ENCODE measurements at regions not wholly inside any gene's neighbourhood (a gene's known extent, or its start where the extent isn't known, plus 50 kb on each side); places are given as distances from the start of the nearest gene placed in this dataset.
"Not testable (repeated sequence)": the region's sequence is repeated elsewhere in the genome, so short reads cannot be mapped to it uniquely, and the experiment has no call there.

DNA sequence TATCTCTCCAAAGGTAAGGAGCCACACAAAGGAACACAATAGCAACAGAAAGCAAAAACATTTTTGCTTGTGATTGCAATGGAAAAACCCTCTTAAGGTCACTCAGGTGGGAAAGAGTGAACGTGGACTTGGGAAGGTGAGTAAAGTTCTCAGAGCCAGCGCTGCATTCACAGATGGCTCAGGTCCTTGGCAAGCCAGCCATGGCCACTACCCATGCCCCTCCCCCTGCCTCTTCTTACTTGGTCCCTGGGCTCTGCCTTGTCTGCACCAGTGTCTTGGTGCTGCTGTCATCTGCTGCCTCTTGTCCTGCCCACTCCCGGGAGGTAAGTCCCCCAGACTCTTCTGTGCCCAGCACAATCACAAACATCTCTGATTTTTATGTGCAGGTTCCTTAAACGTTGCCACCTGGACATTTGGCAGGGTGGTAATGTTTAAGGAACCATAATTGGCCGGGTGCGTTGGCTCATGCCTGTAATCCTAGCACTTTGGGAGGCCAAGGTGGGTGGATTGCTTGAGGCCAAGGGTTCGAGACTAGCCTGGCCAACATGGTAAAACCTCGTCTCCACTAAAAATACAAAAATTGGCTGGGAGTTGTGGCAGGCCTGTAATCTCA, 74.6 kb downstream of the FEM1C start:
- no peak for DNase-seq

DNA sequence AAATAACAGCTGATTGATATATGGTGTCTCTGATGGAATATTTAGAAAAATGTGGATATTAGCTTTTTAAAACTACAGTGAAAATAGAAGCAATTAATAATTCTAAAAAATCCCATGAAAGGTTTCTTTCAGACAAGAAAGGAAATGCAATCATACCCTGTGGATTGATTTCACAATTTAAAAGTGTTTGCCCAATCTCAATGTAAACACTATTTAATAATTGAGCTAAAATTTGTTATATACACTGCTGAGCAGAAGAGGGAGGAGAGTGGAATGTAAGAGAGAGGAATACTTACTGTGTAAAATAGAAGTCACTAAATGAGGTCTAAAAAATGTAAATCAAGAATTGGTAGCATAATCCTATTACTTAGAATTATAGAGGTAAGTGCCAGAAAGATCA, 76.9 kb downstream of the FEM1C start:
- DNase-seq, result no peak

DNA sequence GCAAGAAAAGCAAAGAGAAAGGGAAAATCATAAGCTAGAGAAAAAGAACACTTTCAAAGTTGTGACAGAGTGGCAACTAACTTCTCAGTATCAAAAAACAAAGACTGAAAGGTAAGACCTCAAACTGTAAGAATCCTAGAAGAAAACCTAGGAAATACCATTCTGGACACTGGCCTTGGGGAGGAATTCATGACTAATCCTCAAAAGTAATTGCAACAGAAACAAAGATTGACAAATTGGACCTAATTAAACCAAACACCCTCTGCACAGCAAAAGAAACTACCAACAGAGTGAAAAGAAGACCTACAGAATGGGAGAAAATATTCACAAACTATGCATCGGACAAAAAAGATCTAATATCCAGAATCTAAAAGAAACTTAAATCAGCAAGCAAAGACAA, 79.1 kb downstream of the FEM1C start:
- no peak for DNase-seq

DNA sequence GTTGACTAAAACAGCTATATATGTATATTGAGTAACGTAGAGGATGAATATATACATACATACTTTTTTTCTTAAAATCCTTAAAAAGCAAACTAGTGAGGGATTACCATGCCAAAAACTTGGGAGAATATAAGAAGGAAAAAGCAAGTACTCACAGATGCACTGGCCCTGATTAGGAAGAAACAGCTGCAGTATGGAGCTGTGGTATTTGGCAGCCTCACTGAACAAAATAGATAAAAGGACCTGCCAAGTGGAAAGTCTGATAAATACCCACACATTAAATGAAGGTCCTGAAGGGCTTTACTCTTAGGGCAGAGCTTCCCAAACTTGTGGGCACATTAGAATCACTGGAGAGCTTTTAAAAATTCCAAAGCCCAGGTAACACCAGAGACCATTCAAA, 80.6 kb downstream of the FEM1C start:
- no peak for DNase-seq

DNA sequence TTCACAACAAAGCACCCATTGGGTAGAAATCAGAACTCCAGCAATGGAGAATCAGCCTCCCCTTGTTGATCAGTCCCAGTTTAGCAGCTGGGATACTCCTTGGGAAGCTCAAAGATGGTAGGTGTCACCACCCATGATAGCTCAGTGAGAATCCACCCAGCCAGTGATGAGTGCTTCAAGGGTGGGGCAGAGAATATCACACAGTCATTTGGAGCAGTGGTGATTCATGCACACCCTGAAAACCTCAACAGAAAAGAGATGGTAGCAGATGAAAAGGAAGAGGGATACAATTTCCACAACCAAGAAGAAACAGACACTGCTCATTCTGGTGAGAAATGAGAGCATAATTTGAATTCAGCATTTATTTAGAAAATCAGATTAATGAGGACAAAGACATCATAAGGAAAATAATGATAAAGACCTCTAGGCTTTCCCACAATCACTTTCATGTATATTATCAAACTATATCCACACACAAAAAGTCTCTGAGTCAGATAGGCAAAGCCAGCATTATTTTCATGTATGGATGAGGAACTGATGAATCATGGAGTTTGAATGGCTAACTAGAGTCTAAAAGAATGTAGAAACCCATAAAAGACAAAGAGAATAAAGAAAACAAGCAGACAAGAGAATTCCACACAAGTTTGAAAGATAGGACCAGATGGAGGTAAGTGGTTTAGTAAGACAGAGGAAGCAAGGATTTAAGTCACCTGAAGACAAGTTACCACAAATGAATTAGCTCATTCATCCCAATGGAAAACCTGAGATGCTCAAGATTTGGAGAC, 82.9 kb downstream of the FEM1C start:
- DNase-seq, result no peak

DNA sequence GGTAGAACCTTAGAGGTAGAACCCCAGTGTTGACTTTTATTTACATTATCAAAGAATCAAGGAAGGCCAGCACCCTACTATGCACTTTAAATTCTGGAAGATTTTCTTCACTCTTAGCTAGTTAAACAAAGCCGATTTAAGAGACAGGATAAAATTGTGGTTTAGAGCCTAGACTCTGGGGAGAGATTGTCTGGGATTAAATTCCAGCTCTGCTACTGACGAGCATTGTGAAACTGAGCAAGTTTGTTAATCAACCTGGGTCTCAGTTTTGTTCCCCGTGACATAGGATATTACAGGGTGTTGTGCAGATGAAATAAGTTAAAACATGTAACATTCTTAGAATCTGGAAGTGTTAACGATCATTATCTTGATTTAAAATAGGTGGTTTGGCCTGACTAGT, 83.5 kb downstream of the FEM1C start:
- DNase-seq, result no peak

DNA sequence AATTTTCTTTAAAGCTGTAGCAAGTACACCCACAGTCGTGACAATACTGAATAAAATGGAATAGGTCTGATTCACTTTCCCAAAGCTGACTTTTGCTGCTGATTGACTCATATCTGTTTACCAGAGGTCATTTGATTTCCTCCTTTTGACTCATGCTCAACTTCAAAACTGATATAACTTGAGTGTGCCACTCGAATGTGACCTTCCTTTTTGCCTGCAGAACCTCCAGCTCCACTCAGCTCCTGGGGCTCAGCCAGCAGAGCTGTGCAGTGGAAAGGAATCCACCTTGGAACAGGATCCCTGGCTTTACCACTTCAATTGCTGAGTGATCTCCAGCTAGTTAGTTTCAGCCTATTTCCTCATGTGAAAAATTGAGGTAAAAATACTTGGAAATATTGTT, 84.1 kb downstream of the FEM1C start:
- DNase-seq, result no peak

DNA sequence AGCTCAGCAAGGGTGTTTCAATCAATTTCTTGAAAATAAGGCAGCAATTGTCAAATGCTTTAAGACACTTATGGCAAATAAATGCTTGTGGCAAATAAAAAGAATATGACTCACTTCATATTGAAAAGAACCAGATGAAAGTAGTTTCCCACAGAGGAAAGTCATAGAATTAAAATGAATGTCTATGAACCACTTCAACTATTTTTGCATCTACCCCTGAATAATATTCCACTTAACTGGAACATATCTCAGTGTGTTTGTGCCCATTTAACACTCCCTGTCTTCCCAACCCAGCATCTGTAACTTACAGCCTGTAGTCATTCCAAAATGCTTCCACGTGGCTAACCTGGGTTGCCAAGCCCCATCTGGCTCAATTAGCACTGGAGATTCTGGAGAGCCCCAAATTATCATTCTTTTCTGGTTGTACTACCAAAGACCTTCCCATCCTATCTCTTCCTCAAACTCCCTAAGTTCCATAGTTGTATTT, 84.7 kb downstream of the FEM1C start:
- no peak for DNase-seq

DNA sequence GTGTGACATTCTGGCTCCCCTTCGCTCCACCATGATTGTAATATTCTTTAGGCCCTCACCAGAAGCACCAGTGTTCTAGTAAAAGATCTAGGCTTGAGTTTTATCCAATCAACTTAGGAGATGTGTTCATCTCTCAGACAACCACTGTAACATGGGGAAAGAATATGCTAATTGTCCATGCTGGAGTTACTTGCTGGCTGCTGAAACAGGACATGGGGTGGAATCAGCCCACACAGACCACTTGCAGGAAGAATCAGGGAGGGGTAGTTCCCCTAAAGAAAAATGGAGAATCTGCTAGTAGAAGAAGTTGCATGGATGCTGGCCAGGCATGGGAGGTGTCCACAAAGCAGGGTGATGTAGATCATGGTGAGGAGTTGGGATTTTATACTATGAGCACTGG, 86.2 kb downstream of the FEM1C start:
- DNase-seq, result no peak

DNA sequence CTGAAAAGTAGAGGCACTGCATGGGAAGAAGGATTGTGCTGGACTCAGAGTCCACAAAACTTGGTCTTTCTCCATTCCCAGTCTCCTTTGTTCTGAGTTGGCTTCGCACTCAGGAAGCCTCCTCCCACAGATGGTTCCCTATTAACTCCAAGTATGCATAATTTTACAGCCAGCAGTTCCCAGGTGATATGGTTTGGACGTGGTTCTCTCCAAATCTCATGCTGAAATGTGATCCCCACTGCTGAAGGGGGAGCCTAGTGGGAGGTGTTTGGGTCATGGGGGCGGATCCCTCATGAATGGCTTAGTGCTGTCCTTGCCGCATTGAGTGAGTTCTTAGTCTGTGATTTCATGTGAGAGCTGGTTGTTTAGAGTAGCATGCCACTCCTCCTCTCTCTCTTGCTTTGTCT, 86.6 kb downstream of the FEM1C start:
- DNase-seq, result peak; percentile 61

DNA sequence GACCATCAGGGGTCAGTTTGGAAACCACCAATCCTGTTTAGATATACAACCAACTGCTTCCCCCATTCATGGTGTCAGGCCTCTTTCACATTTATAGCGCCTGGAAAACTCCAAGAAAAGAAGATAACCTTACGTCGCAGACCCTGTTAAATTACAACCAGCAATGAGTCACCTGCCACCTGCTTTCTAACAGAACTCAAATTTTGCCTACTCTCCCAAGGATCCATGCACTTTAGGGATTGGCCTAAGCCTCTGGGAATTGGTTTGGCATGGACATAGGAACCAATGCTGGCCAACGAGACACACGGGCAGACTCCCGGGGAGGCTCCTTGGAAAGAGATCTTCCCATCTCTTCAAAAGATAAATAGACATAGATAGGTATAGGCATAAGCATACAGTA, 87.0 kb downstream of the FEM1C start:
- no peak for DNase-seq

DNA sequence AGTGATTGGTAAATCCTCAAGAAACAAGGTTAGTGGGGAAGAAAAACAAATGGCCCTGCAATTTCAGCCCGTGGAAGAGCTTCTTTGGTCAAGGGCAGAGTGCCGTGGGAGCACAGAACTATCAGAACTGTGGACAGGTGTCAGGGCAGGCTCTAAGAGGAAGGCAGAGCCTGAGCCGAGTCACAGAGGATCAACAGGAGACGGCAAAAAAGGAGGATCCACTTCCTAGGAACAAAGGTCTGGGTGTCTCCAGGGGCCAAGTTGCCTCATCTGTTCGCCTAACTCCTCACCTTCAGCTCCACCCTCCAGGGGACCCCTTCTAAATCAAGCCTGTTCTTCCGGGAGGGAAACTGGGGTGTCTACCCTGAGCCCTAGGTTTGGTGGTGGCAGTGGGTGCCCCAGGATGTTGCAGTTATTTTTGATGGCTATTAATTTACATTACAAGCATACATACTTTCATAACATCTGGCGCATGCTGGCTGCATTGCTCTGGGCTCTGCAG, 88.0 kb downstream of the FEM1C start:
- DNase-seq, result no peak

DNA sequence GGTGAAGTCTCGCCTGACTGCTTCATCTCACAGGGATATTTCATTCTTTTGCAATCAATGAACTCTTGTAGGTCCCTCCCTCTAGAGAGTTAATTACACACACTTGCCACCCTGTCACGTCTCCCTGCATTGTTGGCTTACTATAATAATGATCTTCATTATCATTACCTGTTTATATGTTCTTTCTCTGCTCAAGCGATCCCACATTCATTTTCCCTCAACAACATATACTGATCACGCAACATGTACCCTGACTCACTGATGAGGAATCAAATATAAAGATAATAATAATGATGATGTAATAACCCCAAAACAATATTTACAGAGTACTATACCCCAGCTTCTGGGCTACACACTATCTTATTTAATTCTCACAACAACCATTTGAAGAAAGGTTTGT, 88.5 kb downstream of the FEM1C start:
- DNase-seq, result peak; percentile 25

DNA sequence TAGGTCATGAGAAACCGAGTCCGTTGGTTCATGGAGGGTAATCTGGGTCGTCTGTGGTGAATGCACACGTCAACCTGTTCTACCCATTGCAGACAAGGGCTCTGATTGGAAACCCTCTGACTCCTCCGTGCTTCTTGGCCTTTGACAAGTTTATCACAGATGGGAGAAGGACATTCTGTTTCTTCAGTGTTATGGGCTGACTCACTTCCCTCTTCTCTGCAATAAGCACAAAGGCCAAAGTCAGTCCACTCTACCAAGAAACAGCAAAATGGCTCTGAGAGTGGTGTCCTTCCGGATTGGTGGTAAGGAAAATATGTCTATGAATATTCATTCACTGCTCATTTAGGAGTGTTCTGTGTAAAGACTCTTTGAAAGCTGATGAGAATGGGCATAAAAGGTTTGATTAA, 89.3 kb downstream of the FEM1C start:
- DNase-seq, result no peak

DNA sequence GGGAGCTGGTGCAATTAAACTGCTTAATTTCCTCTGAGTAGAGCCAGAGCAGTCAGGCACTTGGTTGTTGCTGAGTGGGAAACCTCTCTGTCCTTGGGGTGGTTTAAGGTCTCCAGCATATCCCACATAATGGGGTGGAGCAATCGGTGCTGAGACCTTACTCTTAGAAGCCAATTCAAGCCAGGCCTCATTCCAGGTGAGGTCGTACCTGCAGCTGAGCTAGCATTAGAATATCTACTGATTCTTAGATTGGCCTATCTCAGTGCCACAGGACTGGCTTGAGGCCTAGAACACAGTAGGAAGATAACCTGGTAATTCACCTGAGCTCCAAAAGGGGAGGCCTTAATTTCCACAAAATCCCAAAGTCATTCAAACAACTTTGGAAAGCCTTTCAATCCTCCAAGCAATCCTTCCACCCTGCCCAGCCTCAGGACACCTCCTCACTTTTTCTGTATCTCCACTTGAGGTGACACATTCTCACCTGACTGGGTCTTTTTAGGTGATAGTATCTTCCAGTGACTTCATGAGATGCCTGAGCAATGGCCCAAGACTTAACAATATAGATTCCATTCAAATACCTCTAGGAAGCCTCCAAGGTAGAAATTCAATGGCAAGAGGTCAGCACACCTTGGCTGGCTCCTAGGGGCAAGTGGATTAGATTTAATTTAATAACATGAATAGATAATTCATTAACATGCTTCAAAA, 91.0 kb downstream of the FEM1C start:
- no peak for DNase-seq

DNA sequence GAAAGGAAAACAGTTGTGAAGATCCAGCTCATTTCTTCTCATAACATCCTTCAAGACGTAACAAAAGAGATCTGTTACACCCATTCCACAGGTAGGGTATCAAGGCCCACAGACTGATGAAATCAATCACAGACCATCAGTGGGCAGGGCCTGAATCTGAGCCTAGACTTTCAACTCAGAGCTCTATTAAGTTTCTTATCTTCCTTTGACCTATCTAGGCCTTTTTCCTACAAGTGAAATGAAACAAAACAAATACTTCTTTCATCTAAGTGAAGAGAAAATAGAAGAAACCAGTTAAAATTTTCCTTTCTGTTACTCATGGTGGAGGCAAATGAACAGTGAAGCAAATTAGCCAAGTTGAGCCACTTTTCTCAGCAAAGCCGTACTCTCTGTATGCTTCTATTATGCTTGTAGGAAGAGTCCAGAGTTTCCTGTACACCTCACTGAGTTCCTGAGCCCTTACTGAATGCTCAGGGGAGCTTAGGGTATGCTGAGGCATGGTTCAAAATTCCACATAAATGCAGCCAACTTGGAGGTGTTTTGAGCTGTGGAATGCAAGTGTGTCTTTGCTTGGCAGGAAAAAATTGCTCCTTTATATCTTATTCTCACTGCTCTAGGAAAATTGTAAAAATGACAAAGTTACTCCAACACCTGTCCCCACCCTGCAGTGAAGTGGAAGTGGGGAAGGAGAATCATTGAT, 91.9 kb downstream of the FEM1C start:
- DNase-seq, result no peak

DNA sequence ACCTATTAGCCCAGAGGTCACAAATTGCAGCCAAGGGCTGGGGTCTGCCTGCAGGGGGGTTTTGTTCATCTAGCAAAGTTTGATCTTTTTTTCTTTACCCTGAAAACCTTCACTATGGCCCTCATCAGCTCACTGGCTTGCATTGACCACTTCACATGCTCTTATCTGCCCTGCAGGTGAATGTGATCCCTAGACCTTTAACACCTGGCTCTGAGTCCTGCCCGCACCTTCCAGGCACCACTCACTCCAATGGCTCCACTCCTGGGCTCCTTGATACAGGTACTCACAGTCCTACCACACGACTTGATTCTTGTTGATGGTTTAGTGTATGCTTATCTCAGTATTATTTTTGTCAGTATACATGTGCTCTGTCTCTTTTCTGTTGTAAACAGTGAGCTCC, 92.5 kb downstream of the FEM1C start:
- no peak for DNase-seq

DNA sequence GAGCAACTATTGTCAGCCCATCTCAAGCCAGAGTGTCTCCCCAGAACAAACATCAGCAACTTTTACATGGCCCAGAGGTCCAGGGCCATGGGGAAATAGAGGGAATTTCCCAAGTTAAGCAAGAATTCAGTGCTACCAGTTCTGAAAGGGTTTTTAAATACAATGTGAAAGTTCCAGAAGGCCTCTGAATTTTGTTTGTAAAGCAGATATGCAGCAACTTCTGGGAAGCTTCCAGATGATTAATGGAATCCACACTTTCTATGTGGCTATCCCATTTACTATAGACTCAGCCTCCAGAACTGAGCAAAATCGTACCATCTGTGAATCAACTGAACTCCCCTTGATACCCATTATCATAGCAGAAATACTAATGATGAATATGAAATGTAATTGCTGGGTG, 93.8 kb downstream of the FEM1C start:
- no peak for DNase-seq

DNA sequence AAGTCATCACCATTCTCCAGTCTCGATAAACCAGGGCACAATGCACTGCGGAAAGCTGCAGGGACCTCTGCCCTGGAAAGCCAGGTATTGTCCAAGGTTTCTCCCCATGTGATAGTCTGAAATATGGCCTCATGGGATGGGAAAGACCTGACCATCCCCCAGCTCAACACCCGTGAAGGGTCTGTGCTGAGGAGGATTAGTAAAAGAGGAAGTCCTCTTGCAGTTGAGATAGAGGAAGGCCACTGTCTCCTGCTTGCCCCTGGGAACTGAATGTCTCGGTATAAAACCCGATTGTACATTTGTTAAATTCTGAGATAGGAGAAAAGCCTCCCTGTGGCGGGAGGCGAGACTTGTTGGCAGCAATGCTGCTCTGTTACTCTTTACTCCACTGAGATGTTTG, 95.9 kb downstream of the FEM1C start:
- DNase-seq, result not testable (repeated sequence)

DNA sequence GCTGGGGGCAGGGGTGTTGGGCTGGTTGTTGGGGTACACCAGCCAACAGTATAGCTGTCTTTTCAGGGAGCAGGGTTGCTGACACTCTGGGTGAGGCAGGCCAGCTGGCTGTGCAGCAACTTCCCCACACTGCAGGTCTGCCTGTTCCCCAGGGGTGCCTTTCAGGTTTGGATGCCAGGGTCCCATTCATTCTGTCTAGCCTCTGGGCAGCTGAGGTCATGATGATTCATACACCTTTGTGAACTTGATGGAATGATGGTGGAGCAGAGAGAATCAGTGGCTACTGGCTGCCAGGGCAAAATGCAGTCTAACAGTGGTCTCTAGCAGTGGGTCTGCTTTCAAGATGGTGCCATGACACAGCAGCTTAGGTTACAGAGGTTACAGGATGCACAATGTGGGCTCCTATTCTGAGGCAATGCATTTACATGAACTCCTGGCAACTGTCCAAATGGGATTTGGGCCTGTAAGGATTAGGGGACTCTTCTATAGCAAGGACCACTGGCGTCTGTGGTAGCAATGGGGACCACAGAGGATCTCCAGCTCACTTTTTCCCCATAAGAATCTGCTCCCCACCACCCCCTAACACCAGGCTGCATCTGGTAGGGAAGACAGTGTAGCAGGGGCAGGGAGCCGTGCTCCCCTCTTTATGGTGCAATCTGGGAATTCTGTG, 103.7 kb downstream of the FEM1C start:
- DNase-seq, result no peak

DNA sequence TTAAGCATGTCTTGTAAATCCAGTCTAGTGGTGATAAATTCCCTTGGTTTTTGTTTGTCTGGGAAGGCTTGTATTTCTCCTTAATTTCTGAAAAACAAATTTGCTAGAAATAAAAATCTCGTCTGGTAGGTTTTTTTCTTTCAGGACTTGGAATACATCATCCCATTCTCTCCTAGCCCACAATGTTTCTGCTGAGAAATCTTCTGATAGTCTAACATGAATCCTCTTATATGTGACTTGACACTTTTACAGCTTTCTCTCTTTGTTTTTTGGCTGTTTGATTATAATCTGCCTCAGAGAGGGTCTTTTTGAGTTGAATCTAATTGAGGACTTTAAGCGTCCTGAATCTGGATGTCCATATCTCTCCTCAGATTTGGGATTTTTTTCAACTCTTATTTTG, 104.9 kb downstream of the FEM1C start:
- DNase-seq, result no peak

DNA sequence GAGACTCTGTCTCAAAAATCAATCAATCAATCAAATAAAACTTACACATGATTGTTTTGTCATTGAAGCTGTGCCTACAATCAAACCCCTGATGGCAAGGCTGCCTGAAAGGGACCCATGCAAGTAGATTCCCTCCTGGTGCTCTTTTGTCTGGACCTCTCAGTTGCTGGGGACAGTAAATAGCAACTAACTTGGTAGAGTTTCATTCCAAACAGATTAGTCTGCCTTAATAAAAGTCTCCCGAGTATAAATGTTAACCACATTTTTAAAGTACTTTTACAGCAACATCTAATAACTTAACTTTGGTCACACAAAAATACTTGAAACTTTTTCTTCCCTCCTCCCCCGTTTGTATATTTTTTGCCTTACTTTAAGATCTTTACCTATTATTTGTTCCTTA, 105.5 kb downstream of the FEM1C start:
- no peak for DNase-seq

All from NCI-H1436 treated with DMSO at 0.1 percent for 48 hours (cell line).